Hepatocyte (in vitro differentiated cells): ENCODE measurements at regions not wholly inside any gene's neighbourhood (a gene's known extent, or its start where the extent isn't known, plus 50 kb on each side); places are given as distances from the start of the nearest gene placed in this dataset. TPM values are rescaled to one million over a fixed set of nuclear protein-coding genes. Genes with fewer than 3 reads are reported as not detected.

ENCODE experiments used
- DNase-seq: peaks from one replicate; pipeline ENCODE4 v3.0.0-alpha.2; 2016; ENCODE audit warnings: low spot score
- H2AFZ ChIP-seq: fragments of 200-600 bp; sonication (generic); 2 replicates; pipeline ENCODE4 v1.6.0; 2016; ENCODE audit warnings: antibody characterized with exemption, mild to moderate bottlenecking
- H3K27ac ChIP-seq: fragments of 200-600 bp; sonication (generic); 2 replicates; pipeline ENCODE4 v1.5.1; 2016; ENCODE audit warnings: mild to moderate bottlenecking
- H3K27me3 ChIP-seq: fragments of 200-600 bp; sonication (generic); 2 replicates; pipeline ENCODE4 v1.6.1; 2016
- H3K36me3 ChIP-seq: fragments of 200-600 bp; sonication (generic); replicated peaks from 2 replicates; pipeline ENCODE4 v1.5.1; 2016; ENCODE audit warnings: low read depth; ENCODE audit not compliant: insufficient read depth
- H3K4me1 ChIP-seq: fragments of 200-600 bp; sonication (generic); 2 replicates; pipeline ENCODE4 v1.5.1; 2016; ENCODE audit warnings: mild to moderate bottlenecking, moderate library complexity; ENCODE audit not compliant: insufficient read depth
- H3K4me2 ChIP-seq: fragments of 200-600 bp; sonication (generic); 2 replicates; pipeline ENCODE4 v1.6.0; 2016
- H3K4me3 ChIP-seq: fragments of 200-600 bp; sonication (generic); 2 replicates; pipeline ENCODE4 v1.5.1; 2016; ENCODE audit warnings: mild to moderate bottlenecking
- H3K79me2 ChIP-seq: fragments of 200-600 bp; sonication (generic); 2 replicates; pipeline ENCODE4 v1.6.0; 2017; ENCODE audit warnings: mild to moderate bottlenecking
- H3K9me2 ChIP-seq: fragments of 200-600 bp; sonication (generic); replicated peaks from 2 replicates; pipeline ENCODE4 v1.6.0; 2017; ENCODE audit warnings: mild to moderate bottlenecking; ENCODE audit not compliant: insufficient read depth
- H3K9me3 ChIP-seq: fragments of 200-600 bp; sonication (generic); 2 replicates; pipeline ENCODE4 v1.5.1; 2016; ENCODE audit warnings: low read depth, mild to moderate bottlenecking
- H4K20me1 ChIP-seq: fragments of 200-600 bp; sonication (generic); 2 replicates; pipeline ENCODE4 v1.6.0; 2016; ENCODE audit warnings: mild to moderate bottlenecking; ENCODE audit not compliant: insufficient read depth, poor library complexity, severe bottlenecking
- CTCF ChIP-seq: fragments of 200-600 bp; sonication (generic); IDR thresholded peaks from 2 replicates; pipeline ENCODE4 v1.5.1; 2016; ENCODE audit warnings: antibody characterized with exemption, mild to moderate bottlenecking; ENCODE audit not compliant: poor library complexity
- EZH2 ChIP-seq: fragments of 200-600 bp; sonication (generic); IDR thresholded peaks from 2 replicates; pipeline ENCODE4 v1.6.1; 2016; ENCODE audit warnings: antibody characterized with exemption, mild to moderate bottlenecking, borderline replicate concordance
- EZH2phosphoT487 ChIP-seq: fragments of 200-600 bp; sonication (generic); IDR thresholded peaks from one replicate; pipeline ENCODE4 v1.6.1; 2018; ENCODE audit warnings: antibody characterized with exemption, mild to moderate bottlenecking, low read depth, moderate library complexity; ENCODE audit not compliant: unreplicated experiment, severe bottlenecking
- WGBS: methylation state at CpG from one replicate; pipeline ENCODE4 v1.1.6; 2016; ENCODE audit warnings: low lambda C conversion rate; ENCODE audit errors: missing lambda C conversion rate; 5-methylcytosine and 5-hydroxymethylcytosine counted together
- small RNA-seq: library from RNA; depleted of rRNA; stranded (forward); fragments of <200 nt; gene quantifications from one replicate; pipeline ENCODE3, GENCODE V24; 2014

- no peak for DNase-seq
- Histone ChIP-seq H3K27ac (no peak overlapping the region), H3K79me2 (no peaks in the 10 kb centered on the region), H3K4me2 (no peak overlapping the region), H3K36me3 (no peaks in the 10 kb centered on the region), H3K4me3 (no peak overlapping the region), H3K27me3 (no peaks in the 10 kb centered on the region), H3K9me2 (no peaks in the 10 kb centered on the region), H2AFZ (no peak overlapping the region), H3K9me3 (no peaks in the 10 kb centered on the region), H4K20me1 (no peaks in the 10 kb centered on the region), H3K4me1 (no peaks in the 10 kb centered on the region)
- WGBS, result 70% methylated on average over 2 of the region's 2 CpGs
- TF ChIP-seq EZH2phosphoT487 (no peak), CTCF (no peak), EZH2 (no peak)
Measured at GRCh38 chr19:23461120-23461519, 65.8 kb upstream of the ZNF91 start.

GRCh38 chr19:23460656-23461055 lies 65.4 kb upstream of the ZNF91 start:
- H3K9me2 ChIP-seq, result no peaks in the 10 kb centered on the region
- TF ChIP-seq EZH2phosphoT487 (no peak), CTCF (no peak), EZH2 (no peak)
- no peaks in the 10 kb centered on the region for H3K4me1 ChIP-seq
- H2AFZ ChIP-seq, result no peak overlapping the region
- DNase-seq, result no peak
- 77% methylated on average over 3 of the region's 3 CpGs for WGBS
- no peaks in the 10 kb centered on the region for H3K9me3 ChIP-seq
- no peaks in the 10 kb centered on the region for H4K20me1 ChIP-seq
- no peaks in the 10 kb centered on the region for H3K27me3 ChIP-seq
- no peaks in the 10 kb centered on the region for H3K36me3 ChIP-seq
- no peaks in the 10 kb centered on the region for H3K79me2 ChIP-seq
- H3K4me2 ChIP-seq, result no peak overlapping the region
- H3K4me3 ChIP-seq, result no peak overlapping the region
- no peak overlapping the region for H3K27ac ChIP-seq

Small RNA genes lying in the stretch of these regions (small RNA-seq; reads per million reads assigned to genes)
- not detected for gene RPS27P29
